WTC11 (cell line): ENCODE measurements at regions not wholly inside any gene's neighbourhood (a gene's known extent, or its start where the extent isn't known, plus 50 kb on each side); places are given as distances from the start of the nearest gene placed in this dataset.

Experiments used
- ATAC-seq: fragments of 200-7000 bp; cut with Tn5 transposase; 2 replicates; pipeline ENCODE4 v1.10.0; 2021; ENCODE audit warnings: mild to moderate bottlenecking, moderate library complexity
- CTCF ChIA-PET: fragments of 300-600 bp; sonication (Branson Sonifier 250); formaldehyde crosslinking; loops from one replicate; lab custom pipeline; 2021; ENCODE audit warnings: antibody characterized with exemption; lab: Charles Lee
- POLR2A ChIA-PET: fragments of 350-600 bp; sonication (Branson Sonifier 250); formaldehyde crosslinking; loops from one replicate; lab custom pipeline; 2021; ENCODE audit warnings: antibody characterized with exemption; lab: Charles Lee
- DNase-seq: peaks from one replicate; pipeline ENCODE4 v3.0.0; 2021; ENCODE audit warnings: low spot score
- H3K27ac Mint-ChIP-seq: 2 replicates; pipeline ENCODE4 v1.8.0; 2021; ENCODE audit warnings: mixed read lengths
- H3K27me3 Mint-ChIP-seq: 2 replicates; pipeline ENCODE4 v1.8.0; 2021; ENCODE audit warnings: low read depth, mild to moderate bottlenecking, moderate library complexity, mixed read lengths
- H3K36me3 Mint-ChIP-seq: 2 replicates; pipeline ENCODE4 v1.8.0; 2021; ENCODE audit warnings: mixed read lengths
- H3K4me1 Mint-ChIP-seq: 2 replicates; pipeline ENCODE4 v1.8.0; 2022; ENCODE audit warnings: mixed read lengths
- H3K4me3 Mint-ChIP-seq: 2 replicates; pipeline ENCODE4 v1.8.0; 2021; ENCODE audit warnings: mild to moderate bottlenecking, moderate library complexity, mixed read lengths
- H3K9me3 Mint-ChIP-seq: 2 replicates; pipeline ENCODE4 v1.8.0; 2021; ENCODE audit warnings: mixed read lengths
- ARID4B ChIP-seq: sonication (generic); formaldehyde crosslinking; IDR thresholded peaks from 2 replicates; pipeline ENCODE4 v1.8.0; 2023; ENCODE audit warnings: missing genetic modification reagents, mild to moderate bottlenecking, borderline replicate concordance
- E2F4 ChIP-seq: sonication (generic); formaldehyde crosslinking; IDR thresholded peaks from 2 replicates; pipeline ENCODE4 v1.8.1; 2022; ENCODE audit warnings: low read depth, mild to moderate bottlenecking, moderate library complexity, missing genetic modification reagents, borderline replicate concordance
- ERG ChIP-seq: fragments of 250-450 bp; sonication (Bioruptor Pico); IDR thresholded peaks from 2 replicates; pipeline ENCODE4 v1.8.0; 2021; ENCODE audit warnings: mild to moderate bottlenecking
- IRF2 ChIP-seq: sonication (generic); formaldehyde crosslinking; IDR thresholded peaks from 2 replicates; pipeline ENCODE4 v1.8.0; 2022; ENCODE audit warnings: low read depth, missing genetic modification reagents, borderline replicate concordance
- JUN ChIP-seq: sonication (generic); formaldehyde crosslinking; IDR thresholded peaks from 2 replicates; pipeline ENCODE4 v1.8.0; 2023; ENCODE audit warnings: mild to moderate bottlenecking, missing genetic modification reagents
- MYBL2 ChIP-seq: sonication (generic); formaldehyde crosslinking; IDR thresholded peaks from 2 replicates; pipeline ENCODE4 v1.8.1; 2023; ENCODE audit warnings: mild to moderate bottlenecking, moderate library complexity, missing genetic modification reagents
- NFYB ChIP-seq: sonication (generic); formaldehyde crosslinking; conservative IDR thresholded peaks from 2 replicates; pipeline ENCODE4 v1.8.0; 2022; ENCODE audit warnings: low read depth, missing genetic modification reagents
- NR1H2 ChIP-seq: sonication (generic); formaldehyde crosslinking; IDR thresholded peaks from 2 replicates; pipeline ENCODE4 v1.9.0; 2021; ENCODE audit warnings: mild to moderate bottlenecking, moderate library complexity, missing genetic modification reagents
- OVOL2 ChIP-seq: fragments of 250-450 bp; sonication (Bioruptor Pico); IDR thresholded peaks from 2 replicates; pipeline ENCODE4 v1.9.0; 2021; ENCODE audit warnings: mild to moderate bottlenecking, borderline replicate concordance
- PRRX2 ChIP-seq: fragments of 250-450 bp; sonication (Bioruptor Pico); IDR thresholded peaks from 2 replicates; pipeline ENCODE4 v1.8.0; 2021; ENCODE audit warnings: mild to moderate bottlenecking
- SMAD3 ChIP-seq: sonication (generic); formaldehyde crosslinking; IDR thresholded peaks from 2 replicates; pipeline ENCODE4 v1.8.0; 2022; ENCODE audit warnings: missing genetic modification reagents, mild to moderate bottlenecking, borderline replicate concordance
- TEAD4 ChIP-seq: sonication (generic); formaldehyde crosslinking; IDR thresholded peaks from 2 replicates; pipeline ENCODE4 v1.8.0; 2022; ENCODE audit warnings: mild to moderate bottlenecking, missing genetic modification reagents
- ZNF219 ChIP-seq: sonication (generic); formaldehyde crosslinking; IDR thresholded peaks from 2 replicates; pipeline ENCODE4 v1.8.0; 2023; ENCODE audit warnings: missing genetic modification reagents, mild to moderate bottlenecking, borderline replicate concordance
- ZNF423 ChIP-seq: fragments of 250-450 bp; sonication (Bioruptor Pico); IDR thresholded peaks from 2 replicates; pipeline ENCODE4 v2.1.2; 2022; ENCODE audit warnings: mild to moderate bottlenecking, moderate library complexity
- ZNF671 ChIP-seq: fragments of 250-450 bp; sonication (Bioruptor Pico); IDR thresholded peaks from 2 replicates; pipeline ENCODE4 v1.8.0; 2021; ENCODE audit warnings: mild to moderate bottlenecking
- TF ChIP-seq, protein P1 (sequence below): sonication (generic); formaldehyde crosslinking; IDR thresholded peaks from 2 replicates; pipeline ENCODE4 v1.8.0; 2022; ENCODE audit warnings: mild to moderate bottlenecking, missing genetic modification reagents
- TF ChIP-seq, protein P2 (sequence below): fragments of 250-450 bp; sonication (Bioruptor Pico); IDR thresholded peaks from 2 replicates; pipeline ENCODE4 v1.9.0; 2021; ENCODE audit warnings: mild to moderate bottlenecking

DNA sequence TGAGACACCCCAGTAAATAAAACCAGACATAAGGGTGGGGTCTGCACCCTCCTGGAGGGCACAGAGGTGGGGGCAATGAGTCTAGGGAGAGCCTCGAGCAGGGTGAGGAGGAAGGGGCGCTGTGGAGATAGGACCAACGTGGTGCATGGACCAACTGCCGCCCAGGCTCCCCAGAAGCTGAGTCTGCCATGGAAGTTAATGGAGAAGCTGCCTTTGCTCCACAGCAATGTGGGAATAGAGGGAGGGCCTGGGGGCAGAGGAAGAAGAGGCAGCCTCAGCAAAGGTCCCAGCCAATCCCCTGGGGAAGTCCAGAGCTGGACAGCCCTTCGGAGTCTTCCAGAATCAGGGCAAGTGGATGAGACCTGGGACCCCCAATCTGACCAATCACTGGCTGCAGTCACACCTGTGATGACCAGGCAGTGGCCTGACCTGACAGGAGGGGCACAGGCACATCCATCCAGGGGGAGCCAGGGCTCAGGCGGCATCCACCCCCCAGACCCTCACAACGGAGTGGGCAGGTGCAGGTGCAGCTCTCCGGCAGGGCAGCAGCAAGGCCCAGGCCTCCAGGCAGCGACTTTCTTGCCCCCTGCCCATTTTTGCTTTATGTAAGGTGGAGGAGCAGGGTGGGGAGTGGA, 242.2 kb upstream of the PPP2R2D start:
- Mint-ChIP-seq H3K27me3 (peaks cover 7% of the 10 kb centered on the region), H3K9me3 (peaks cover 14% of the 10 kb centered on the region), H3K4me1 (peaks cover 29% of the 10 kb centered on the region), H3K36me3 (peaks cover 11% of the 10 kb centered on the region; the same call in 1 of the 2 replicates), H3K4me3 (no peak overlapping the region), H3K27ac (no peak overlapping the region)
- ATAC-seq (no peak), DNase-seq (peak; percentile 3)
- TF ChIP-seq IRF2 = no peak
- no peak for TF ChIP-seq OVOL2 (CRISPR knock-in tag)
- TF ChIP-seq ARID4B (CRISPR knock-in tag) = no peak
- TF ChIP-seq, protein P1, sequence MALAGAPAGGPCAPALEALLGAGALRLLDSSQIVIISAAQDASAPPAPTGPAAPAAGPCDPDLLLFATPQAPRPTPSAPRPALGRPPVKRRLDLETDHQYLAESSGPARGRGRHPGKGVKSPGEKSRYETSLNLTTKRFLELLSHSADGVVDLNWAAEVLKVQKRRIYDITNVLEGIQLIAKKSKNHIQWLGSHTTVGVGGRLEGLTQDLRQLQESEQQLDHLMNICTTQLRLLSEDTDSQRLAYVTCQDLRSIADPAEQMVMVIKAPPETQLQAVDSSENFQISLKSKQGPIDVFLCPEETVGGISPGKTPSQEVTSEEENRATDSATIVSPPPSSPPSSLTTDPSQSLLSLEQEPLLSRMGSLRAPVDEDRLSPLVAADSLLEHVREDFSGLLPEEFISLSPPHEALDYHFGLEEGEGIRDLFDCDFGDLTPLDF = no peak
- no peak for TF ChIP-seq MYBL2 (CRISPR knock-in tag)
- no peak for TF ChIP-seq PRRX2 (CRISPR knock-in tag)
- TF ChIP-seq E2F4 = no peak
- TF ChIP-seq, protein P2, sequence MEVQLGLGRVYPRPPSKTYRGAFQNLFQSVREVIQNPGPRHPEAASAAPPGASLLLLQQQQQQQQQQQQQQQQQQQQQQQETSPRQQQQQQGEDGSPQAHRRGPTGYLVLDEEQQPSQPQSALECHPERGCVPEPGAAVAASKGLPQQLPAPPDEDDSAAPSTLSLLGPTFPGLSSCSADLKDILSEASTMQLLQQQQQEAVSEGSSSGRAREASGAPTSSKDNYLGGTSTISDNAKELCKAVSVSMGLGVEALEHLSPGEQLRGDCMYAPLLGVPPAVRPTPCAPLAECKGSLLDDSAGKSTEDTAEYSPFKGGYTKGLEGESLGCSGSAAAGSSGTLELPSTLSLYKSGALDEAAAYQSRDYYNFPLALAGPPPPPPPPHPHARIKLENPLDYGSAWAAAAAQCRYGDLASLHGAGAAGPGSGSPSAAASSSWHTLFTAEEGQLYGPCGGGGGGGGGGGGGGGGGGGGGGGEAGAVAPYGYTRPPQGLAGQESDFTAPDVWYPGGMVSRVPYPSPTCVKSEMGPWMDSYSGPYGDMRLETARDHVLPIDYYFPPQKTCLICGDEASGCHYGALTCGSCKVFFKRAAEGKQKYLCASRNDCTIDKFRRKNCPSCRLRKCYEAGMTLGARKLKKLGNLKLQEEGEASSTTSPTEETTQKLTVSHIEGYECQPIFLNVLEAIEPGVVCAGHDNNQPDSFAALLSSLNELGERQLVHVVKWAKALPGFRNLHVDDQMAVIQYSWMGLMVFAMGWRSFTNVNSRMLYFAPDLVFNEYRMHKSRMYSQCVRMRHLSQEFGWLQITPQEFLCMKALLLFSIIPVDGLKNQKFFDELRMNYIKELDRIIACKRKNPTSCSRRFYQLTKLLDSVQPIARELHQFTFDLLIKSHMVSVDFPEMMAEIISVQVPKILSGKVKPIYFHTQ (CRISPR knock-in tag) = no peak
- TF ChIP-seq JUN (CRISPR knock-in tag) = no peak
- no peak for TF ChIP-seq SMAD3 (CRISPR knock-in tag)
- TF ChIP-seq ERG (CRISPR knock-in tag) = no peak
- TF ChIP-seq ZNF219 (CRISPR knock-in tag) = no peak
- TF ChIP-seq ZNF671 = no peak
- TF ChIP-seq TEAD4 = no peak
- TF ChIP-seq NFYB (CRISPR knock-in tag) = no peak
- TF ChIP-seq ZNF423 (CRISPR knock-in tag) = no peak
- TF ChIP-seq NR1H2 (CRISPR knock-in tag) = no peak
- CTCF ChIA-PET = no interaction called here
- POLR2A ChIA-PET = interaction anchor here (0.6 kb wide), 1 partner anchor 22 kb away, joined by 5 read pairs; no protein-coding TSS in a partner anchor
